KMS-11 (cell line): ENCODE measurements at regions not wholly inside any gene's neighbourhood (a gene's known extent, or its start where the extent isn't known, plus 50 kb on each side); places are given as distances from the start of the nearest gene placed in this dataset.

Experiments
- H2AFZ ChIP-seq: fragments of 200-600 bp; sonication (generic); 2 replicates; pipeline ENCODE4 v1.6.1; 2016; ENCODE audit warnings: antibody characterized with exemption, mixed run types, low read depth
- H3K27ac ChIP-seq: fragments of 200-600 bp; sonication (generic); 2 replicates; pipeline ENCODE4 v1.6.1; 2016; ENCODE audit warnings: mild to moderate bottlenecking, mixed run types
- H3K27me3 ChIP-seq: fragments of 200-600 bp; sonication (generic); 2 replicates; pipeline ENCODE4 v1.6.1; 2017; ENCODE audit warnings: mild to moderate bottlenecking, low read depth, mixed run types, moderate library complexity; ENCODE audit not compliant: insufficient read depth
- H3K36me3 ChIP-seq: fragments of 200-600 bp; sonication (generic); 2 replicates; pipeline ENCODE4 v1.6.1; 2017; ENCODE audit warnings: mild to moderate bottlenecking, mixed run types; ENCODE audit not compliant: insufficient read depth
- H3K4me1 ChIP-seq: fragments of 200-600 bp; sonication (generic); 2 replicates; pipeline ENCODE4 v1.6.1; 2016; ENCODE audit warnings: mild to moderate bottlenecking, low read depth, mixed run types; ENCODE audit not compliant: poor library complexity, severe bottlenecking
- H3K4me2 ChIP-seq: fragments of 200-600 bp; sonication (generic); 2 replicates; pipeline ENCODE4 v1.7.0; 2016; ENCODE audit warnings: mild to moderate bottlenecking, mixed run types
- H3K4me3 ChIP-seq: fragments of 200-600 bp; sonication (generic); IDR thresholded peaks from 2 replicates; pipeline ENCODE4 v1.6.1; 2017; ENCODE audit warnings: low read depth, low read length, mixed read lengths; ENCODE audit not compliant: insufficient read depth
- H3K79me2 ChIP-seq: fragments of 200-600 bp; sonication (generic); 2 replicates; pipeline ENCODE4 v1.6.1; 2016; ENCODE audit warnings: low read depth, mixed run types; ENCODE audit not compliant: insufficient read depth
- H3K9ac ChIP-seq: fragments of 200-600 bp; sonication (generic); 2 replicates; pipeline ENCODE4 v1.6.1; 2016; ENCODE audit warnings: mild to moderate bottlenecking, mixed run types
- H4K20me1 ChIP-seq: fragments of 200-600 bp; sonication (generic); 2 replicates; pipeline ENCODE4 v1.6.1; 2016; ENCODE audit warnings: mild to moderate bottlenecking, mixed run types; ENCODE audit not compliant: insufficient read depth
- TF ChIP-seq, protein P1 (sequence below): fragments of 200-600 bp; sonication (generic); conservative IDR thresholded peaks from 2 replicates; pipeline ENCODE4 v1.6.1; 2017; ENCODE audit warnings: low read depth, mild to moderate bottlenecking, antibody characterized with exemption, low read length, moderate library complexity, mixed read lengths

DNA sequence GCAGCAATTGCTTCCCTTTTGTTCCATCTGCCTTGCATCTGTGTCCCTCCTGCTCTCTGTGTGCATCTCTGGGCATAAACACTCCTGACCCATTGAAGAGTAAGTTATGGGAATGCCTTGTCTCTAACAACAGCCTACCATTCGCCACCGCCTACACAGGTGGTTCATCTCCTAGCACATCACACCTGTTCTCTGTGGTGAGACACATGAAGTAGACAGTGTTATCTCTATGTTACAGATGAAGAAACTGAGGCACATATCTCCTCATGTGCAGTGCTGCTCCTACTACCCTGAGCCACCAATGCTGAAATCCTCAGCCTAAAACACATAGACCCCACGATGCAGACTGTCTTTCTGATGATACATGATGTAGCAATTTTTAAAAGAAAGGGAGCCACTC lies 77.6 kb downstream of the PITPNM2 start:
- Histone ChIP-seq H3K27me3 (no peaks in the 10 kb centered on the region), H4K20me1 (no peaks in the 10 kb centered on the region), H3K4me2 (no peak overlapping the region), H3K27ac (no peak overlapping the region), H3K9ac (no peak overlapping the region), H2AFZ (no peak overlapping the region), H3K36me3 (no peaks in the 10 kb centered on the region), H3K4me1 (no peaks in the 10 kb centered on the region), H3K4me3 (no peak overlapping the region), H3K79me2 (no peaks in the 10 kb centered on the region)
- TF ChIP-seq, protein P1, sequence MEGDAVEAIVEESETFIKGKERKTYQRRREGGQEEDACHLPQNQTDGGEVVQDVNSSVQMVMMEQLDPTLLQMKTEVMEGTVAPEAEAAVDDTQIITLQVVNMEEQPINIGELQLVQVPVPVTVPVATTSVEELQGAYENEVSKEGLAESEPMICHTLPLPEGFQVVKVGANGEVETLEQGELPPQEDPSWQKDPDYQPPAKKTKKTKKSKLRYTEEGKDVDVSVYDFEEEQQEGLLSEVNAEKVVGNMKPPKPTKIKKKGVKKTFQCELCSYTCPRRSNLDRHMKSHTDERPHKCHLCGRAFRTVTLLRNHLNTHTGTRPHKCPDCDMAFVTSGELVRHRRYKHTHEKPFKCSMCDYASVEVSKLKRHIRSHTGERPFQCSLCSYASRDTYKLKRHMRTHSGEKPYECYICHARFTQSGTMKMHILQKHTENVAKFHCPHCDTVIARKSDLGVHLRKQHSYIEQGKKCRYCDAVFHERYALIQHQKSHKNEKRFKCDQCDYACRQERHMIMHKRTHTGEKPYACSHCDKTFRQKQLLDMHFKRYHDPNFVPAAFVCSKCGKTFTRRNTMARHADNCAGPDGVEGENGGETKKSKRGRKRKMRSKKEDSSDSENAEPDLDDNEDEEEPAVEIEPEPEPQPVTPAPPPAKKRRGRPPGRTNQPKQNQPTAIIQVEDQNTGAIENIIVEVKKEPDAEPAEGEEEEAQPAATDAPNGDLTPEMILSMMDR: no peak

DNA sequence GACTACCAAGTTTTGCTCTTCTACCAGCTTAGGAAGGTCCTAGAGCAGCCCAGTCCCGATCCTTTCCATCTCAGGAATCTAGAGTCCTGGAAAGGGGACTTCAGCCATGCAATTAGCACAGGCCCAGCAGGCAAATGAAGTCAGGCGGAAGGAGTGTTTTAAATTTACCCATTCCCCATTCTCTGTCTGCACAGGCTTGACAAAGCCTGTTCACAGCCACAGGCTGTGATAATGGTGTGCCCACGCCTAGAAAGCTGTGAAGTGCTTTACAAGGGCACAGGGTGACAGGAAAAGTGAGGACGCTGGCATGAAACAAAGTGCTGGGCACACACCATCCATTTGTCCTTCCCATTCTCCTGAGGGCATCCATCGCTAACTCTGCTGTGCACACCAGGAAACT lies 79.0 kb downstream of the PITPNM2 start:
- no peaks in the 10 kb centered on the region for H3K36me3 ChIP-seq
- H3K4me1 ChIP-seq: no peaks in the 10 kb centered on the region
- no peaks in the 10 kb centered on the region for H3K27me3 ChIP-seq
- H2AFZ ChIP-seq: no peak overlapping the region
- H3K4me2 ChIP-seq: no peak overlapping the region
- H3K27ac ChIP-seq: no peak overlapping the region
- TF ChIP-seq, protein P1: no peak
- no peaks in the 10 kb centered on the region for H4K20me1 ChIP-seq
- H3K9ac ChIP-seq: no peak overlapping the region
- H3K4me3 ChIP-seq: no peak overlapping the region
- no peaks in the 10 kb centered on the region for H3K79me2 ChIP-seq

DNA sequence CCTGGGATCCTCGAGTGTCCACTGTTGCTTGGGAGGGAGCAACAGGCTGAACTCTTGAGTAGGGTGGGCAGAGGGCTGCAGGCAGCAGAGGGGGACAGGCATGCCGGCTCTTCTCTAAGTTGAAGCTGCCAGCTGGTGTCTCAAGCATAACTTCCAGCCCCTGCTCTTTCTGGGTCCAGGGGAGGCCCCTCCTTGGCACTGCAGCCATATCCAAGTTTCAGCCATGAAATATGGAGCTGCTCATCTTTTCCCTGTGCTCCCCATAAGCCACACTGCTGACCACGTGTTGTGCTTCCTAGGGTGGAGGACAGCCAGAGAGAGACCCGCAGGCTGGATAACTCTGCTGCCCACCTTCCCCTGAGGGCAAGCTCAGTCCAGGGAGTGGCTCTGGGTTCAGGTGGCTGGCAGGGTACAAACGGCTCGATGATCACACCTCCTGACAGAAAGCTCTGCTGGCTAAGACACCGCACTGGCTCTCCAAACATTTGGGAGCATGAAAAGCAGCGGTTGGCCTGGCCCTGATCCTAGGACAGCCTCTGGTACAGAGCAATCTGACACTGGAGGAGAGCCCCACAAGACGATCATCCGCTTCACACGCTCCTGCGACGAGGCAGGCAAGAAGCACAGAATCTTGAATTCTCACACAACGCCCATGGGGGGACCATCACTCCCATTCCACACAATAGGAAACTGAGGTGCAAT lies 79.6 kb downstream of the PITPNM2 start:
- TF ChIP-seq, protein P1: no peak
- Histone ChIP-seq H4K20me1 (no peaks in the 10 kb centered on the region), H3K79me2 (no peaks in the 10 kb centered on the region), H3K27ac (no peak overlapping the region), H3K4me2 (no peak overlapping the region), H3K4me3 (no peak overlapping the region), H2AFZ (no peak overlapping the region), H3K27me3 (no peaks in the 10 kb centered on the region), H3K9ac (no peak overlapping the region), H3K4me1 (no peaks in the 10 kb centered on the region), H3K36me3 (no peaks in the 10 kb centered on the region)

DNA sequence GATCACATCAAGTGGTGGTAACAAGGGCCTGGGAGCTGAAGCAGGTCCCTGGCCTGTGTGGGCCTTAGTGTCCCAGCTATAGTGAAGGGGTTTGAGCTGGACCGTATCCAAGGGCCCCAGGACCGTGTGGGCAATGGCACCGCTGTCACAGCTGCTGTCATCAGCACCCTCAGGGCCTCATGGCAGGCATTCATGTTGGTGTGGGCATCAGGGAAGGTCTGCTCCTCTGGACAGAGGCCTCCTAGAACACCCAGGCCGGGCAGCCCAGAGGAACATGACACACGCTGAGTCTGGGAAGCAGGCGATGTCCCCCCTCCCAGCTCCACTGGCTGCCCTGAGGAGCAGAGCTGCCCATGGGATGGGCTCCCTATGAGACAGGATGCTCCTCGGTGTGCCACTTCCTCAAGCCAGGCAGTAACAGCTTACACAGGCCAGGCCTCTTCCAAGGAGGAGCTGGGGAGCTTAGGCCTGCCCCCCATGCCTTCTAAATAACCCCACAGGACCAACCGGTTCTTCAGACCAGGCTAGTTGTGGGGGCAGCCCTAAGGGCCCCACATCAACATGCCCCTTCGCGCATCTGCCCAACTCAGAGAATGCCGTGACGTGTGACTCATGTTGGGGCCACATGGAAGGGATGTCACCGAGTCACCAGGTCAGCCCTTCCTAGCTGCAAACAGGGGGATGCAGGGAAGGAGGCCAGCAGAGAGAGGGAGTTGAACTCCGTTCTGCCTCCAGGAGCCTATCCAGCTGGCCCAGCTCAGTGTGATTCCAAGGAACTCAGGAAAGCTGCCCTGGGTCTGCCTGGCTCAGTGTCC lies 80.4 kb downstream of the PITPNM2 start:
- H2AFZ ChIP-seq: no peak overlapping the region
- TF ChIP-seq, protein P1: no peak
- H3K4me2 ChIP-seq: no peak overlapping the region
- H3K36me3 ChIP-seq: no peaks in the 10 kb centered on the region
- no peak overlapping the region for H3K4me3 ChIP-seq
- no peak overlapping the region for H3K27ac ChIP-seq
- no peaks in the 10 kb centered on the region for H3K27me3 ChIP-seq
- no peaks in the 10 kb centered on the region for H4K20me1 ChIP-seq
- no peaks in the 10 kb centered on the region for H3K4me1 ChIP-seq
- no peak overlapping the region for H3K9ac ChIP-seq
- H3K79me2 ChIP-seq: no peaks in the 10 kb centered on the region
